ENCODE measurements at regions not wholly inside any gene's neighbourhood (a gene's known extent, or its start where the extent isn't known, plus 50 kb on each side); places are given as distances from the start of the nearest gene placed in this dataset.
A peak's percentile ranks its signal among the peaks of the same experiment; 100 is the strongest.

DNA sequence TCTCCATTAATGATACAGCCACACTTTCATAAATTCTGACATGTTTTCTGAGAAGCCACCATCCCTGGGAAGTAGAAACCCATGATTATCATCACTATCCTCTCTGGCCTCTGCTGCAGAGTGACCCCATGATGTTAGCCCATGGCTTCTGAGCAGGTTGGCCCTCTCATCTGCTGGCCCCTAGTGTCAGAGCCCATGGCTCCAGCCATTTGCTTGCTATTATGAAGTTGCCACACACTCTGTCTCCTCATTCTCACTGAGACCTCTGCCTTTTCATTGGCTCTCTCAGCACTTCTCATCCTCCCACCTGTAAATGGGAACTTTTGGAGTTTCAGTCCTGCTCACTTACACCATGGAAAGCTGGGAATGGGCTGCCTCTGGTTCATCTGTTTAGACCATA, 192.7 kb downstream of the GASK1B start:
- Histone ChIP-seq H3K9me3 (no peaks in the 10 kb centered on the region), H3K4me1 (ENCODE audit: control insufficient read depth in 1 of 2, low read depth in 2 of 2) (peaks cover 8 to 9% of the 10 kb centered on the region in 2 donors), H3K27ac (no peak overlapping the region), H3K4me3 (no peak overlapping the region), H3K27me3 (replicated peaks; ENCODE audit: insufficient read depth) (no peaks in the 10 kb centered on the region), H3K36me3 (no peaks in the 10 kb centered on the region)
- DNase-seq (ENCODE audit: low spot score) = no peak
- ATAC-seq (ENCODE audit: insufficient number of reproducible peaks, low FRiP score, low read depth) = no peak
- TF ChIP-seq, protein P1, sequence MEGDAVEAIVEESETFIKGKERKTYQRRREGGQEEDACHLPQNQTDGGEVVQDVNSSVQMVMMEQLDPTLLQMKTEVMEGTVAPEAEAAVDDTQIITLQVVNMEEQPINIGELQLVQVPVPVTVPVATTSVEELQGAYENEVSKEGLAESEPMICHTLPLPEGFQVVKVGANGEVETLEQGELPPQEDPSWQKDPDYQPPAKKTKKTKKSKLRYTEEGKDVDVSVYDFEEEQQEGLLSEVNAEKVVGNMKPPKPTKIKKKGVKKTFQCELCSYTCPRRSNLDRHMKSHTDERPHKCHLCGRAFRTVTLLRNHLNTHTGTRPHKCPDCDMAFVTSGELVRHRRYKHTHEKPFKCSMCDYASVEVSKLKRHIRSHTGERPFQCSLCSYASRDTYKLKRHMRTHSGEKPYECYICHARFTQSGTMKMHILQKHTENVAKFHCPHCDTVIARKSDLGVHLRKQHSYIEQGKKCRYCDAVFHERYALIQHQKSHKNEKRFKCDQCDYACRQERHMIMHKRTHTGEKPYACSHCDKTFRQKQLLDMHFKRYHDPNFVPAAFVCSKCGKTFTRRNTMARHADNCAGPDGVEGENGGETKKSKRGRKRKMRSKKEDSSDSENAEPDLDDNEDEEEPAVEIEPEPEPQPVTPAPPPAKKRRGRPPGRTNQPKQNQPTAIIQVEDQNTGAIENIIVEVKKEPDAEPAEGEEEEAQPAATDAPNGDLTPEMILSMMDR (IDR thresholded peaks at IDR 0.05) = no peak

DNA sequence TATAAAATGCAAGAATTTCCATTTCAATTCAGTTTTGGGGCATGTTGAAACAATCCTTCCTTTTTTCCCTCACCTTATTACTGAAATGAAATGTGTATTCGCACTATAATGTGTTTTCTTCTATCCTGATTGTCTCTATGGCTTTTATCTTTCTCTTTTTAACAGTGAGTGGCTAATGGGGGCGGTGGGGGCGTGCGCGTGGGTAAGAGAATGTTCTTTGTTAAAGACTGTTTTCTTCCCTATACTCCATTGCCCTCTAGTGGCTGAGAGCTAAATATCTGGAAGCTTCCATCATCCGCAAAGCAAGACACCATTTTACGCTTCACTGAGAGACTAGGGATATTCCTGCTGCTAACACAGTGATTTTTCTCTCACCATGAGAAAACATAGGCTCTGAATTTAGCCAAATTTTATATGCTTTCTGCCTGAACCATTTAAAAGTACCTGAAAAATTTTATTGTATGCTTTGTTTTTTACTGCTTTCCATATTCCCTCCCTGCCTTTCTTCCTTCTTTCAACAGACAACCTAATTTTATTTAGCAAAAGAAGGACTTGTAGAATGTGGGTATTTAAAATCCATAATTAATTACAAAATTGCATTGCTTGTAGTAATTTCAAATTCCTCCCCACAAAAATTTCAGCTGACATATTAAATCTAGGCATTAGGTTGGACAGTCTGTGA, 194.0 kb downstream of the GASK1B start:
- peaks cover 8 to 9% of the 10 kb centered on the region in 2 donors for H3K4me1 ChIP-seq (ENCODE audit: control insufficient read depth in 1 of 2, low read depth in 2 of 2)
- H3K36me3 ChIP-seq = no peaks in the 10 kb centered on the region
- no peak for DNase-seq (ENCODE audit: low spot score)
- TF ChIP-seq, protein P1 (IDR thresholded peaks at IDR 0.05) = peak; percentile 82
- H3K9me3 ChIP-seq = no peaks in the 10 kb centered on the region
- no peak overlapping the region for H3K27ac ChIP-seq
- peak overlapping the region; percentile 65 for H3K4me3 ChIP-seq
- no peaks in the 10 kb centered on the region for H3K27me3 ChIP-seq (replicated peaks; ENCODE audit: insufficient read depth)
- ATAC-seq (ENCODE audit: insufficient number of reproducible peaks, low FRiP score, low read depth) = peak; percentile 52

DNA sequence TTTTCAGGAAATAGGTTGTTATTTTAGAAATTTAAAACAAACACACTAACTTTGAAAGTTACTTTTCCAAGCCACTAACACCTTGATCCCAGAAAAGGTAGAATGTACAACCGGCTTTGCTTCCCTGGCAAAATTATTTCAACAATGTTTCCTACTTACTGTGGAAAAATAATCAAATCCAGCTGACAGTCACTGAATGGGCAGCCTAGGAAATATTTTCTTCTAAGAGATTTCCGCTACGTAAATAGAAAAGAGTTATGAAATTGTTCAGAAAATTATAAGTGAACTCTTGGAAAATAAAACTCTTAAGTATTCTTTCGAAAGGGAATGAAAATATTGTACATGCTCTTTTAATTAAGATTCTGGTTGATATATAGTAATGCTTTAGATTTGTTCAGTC, 195.7 kb downstream of the GASK1B start:
- Histone ChIP-seq H3K27me3 (replicated peaks; ENCODE audit: insufficient read depth) (no peaks in the 10 kb centered on the region), H3K9me3 (peaks cover under 1% of the 10 kb centered on the region), H3K36me3 (no peaks in the 10 kb centered on the region), H3K27ac (peak overlapping the region in 1 of 2 donors; percentile 61), H3K4me1 (ENCODE audit: control insufficient read depth in 1 of 2, low read depth in 2 of 2) (peaks cover 8 to 9% of the 10 kb centered on the region in 2 donors), H3K4me3 (peak overlapping the region; percentile 57)
- no peak for ATAC-seq (ENCODE audit: insufficient number of reproducible peaks, low FRiP score, low read depth)
- TF ChIP-seq, protein P1 (IDR thresholded peaks at IDR 0.05) = no peak
- no peak for DNase-seq (ENCODE audit: low spot score)

DNA sequence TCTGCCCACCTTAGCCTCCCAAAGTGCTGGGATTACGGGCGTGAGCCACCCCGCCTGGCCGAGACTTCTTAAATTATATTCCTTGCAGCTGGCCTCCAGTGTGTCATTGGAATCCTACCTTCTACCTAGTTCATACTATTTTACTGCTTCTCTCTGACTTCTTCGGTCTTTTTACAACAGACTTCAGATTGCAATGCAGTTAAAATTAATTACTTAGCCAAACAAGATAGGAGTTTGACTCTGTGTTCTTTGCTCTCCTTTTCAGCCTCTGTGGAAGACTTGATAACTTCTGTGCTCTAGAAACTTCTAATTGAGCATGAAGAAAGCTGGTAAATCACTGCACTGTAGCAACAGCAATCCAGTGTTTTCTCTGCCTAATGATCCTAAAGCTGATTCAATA, 199.5 kb downstream of the GASK1B start:
- Histone ChIP-seq H3K4me1 (ENCODE audit: control insufficient read depth in 1 of 2, low read depth in 2 of 2) (peaks cover 8 to 9% of the 10 kb centered on the region in 2 donors), H3K27ac (no peak overlapping the region), H3K36me3 (no peaks in the 10 kb centered on the region), H3K4me3 (no peak overlapping the region), H3K9me3 (peaks cover 3% of the 10 kb centered on the region), H3K27me3 (replicated peaks; ENCODE audit: insufficient read depth) (no peaks in the 10 kb centered on the region)
- TF ChIP-seq, protein P1 (IDR thresholded peaks at IDR 0.05) = no peak
- no peak for DNase-seq (ENCODE audit: low spot score)
- no peak for ATAC-seq (ENCODE audit: insufficient number of reproducible peaks, low FRiP score, low read depth)

DNA sequence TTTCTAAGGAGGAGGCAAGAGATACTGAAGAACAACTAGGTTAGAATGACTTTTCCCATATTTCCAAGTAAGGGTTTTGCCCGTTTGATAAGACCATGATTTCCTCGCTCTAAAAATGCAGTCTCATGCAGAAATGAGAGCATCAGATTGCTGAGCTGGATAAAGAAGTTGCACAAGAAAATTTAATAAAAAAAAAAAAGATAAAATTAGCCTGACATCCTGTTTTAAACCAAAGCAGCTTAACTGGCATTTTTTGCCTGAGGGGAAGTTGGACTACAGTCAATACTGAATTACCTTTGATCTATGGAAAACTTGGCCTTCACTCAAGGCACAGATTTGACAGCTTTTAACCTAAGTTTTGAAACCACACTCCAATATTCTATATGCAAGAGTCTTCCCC, 208.4 kb downstream of the GASK1B start:
- H3K4me3 ChIP-seq = no peak overlapping the region
- no peaks in the 10 kb centered on the region for H3K36me3 ChIP-seq
- peaks cover under 1 to 2% of the 10 kb centered on the region in 2 donors for H3K4me1 ChIP-seq (ENCODE audit: control insufficient read depth in 1 of 2, low read depth in 2 of 2)
- no peak for ATAC-seq (ENCODE audit: insufficient number of reproducible peaks, low FRiP score, low read depth)
- no peak for DNase-seq (ENCODE audit: low spot score)
- TF ChIP-seq, protein P1 (IDR thresholded peaks at IDR 0.05) = no peak
- H3K27me3 ChIP-seq (replicated peaks; ENCODE audit: insufficient read depth) = no peaks in the 10 kb centered on the region
- no peaks in the 10 kb centered on the region for H3K9me3 ChIP-seq
- H3K27ac ChIP-seq = no peak overlapping the region

Measured in thoracic aorta (tissue), 2 donors.